Superior temporal gyrus (tissue), 1 donor: ENCODE measurements at regions not wholly inside any gene's neighbourhood (a gene's known extent, or its start where the extent isn't known, plus 50 kb on each side); places are given as distances from the start of the nearest gene placed in this dataset.

Experiments
- DNase-seq: peaks from one replicate; pipeline ENCODE4 v3.0.0-alpha.2; 2016; ENCODE audit errors: extremely low spot score

- DNase-seq = no peak
Measured at GRCh38 chr2:168338803-168339437, 91.5 kb upstream of the STK39 start.

DNA sequence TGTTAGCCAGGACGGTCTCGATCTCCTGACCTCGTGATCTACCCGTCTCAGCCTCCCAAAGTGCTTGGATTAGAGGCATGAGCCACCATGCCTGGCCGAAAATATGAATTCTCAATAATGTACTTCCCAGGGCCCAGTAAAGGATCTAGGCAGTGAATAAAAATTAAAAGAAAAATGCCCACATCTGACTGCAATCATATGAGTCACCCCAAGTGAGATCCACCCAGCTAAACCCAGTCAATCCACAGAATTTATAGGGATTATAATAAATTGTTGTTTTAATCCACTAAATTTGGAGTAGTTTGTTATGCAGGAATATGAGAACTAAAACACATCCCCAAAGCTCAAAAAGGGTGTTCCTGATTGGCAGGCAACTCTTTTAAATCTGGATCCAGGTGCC, 93.5 kb upstream of the STK39 start:
- DNase-seq = no peak

DNA sequence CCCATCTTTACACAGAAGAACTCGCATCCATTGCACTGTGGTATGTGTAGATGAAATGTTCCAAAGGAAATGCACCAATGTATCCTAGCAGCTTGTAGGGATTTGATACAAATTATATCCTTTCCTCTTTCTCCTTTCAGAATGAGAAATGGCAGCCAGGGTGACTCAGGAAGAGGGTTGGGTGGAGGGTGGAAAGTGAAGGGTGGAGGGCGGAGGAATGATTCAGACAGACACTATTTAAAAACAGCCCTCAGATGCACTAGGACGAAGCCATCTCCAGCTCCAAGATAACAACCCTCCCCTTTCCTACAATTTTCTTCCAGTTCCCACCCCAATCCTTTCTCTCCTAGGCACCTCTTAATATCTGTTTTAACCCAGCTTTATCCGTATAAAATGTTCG, 96.2 kb upstream of the STK39 start:
- no peak for DNase-seq

GRCh38 chr2:168344706-168345105, 97.3 kb upstream of the STK39 start:
- DNase-seq = no peak

DNA sequence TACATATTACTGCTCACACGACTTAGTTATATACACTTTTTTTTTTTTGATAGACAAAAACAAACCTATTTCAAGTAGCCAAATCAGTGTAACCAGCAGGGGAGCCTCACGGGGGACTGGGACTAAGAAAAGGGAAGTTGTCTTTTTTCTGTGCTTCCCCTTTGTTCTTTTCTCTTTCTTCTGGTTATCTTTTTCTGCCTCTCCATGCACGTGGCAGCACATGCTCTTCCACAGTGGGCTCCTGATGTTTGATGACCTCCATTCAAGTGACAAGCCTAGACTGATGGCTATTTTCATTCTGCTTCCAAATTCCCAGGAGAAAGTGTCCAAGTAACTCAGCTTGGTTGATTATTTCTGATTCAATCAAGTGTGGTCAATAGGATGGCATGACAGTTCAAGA, 98.2 kb upstream of the STK39 start:
- no peak for DNase-seq

GRCh38 chr2:168346725-168347477, 99.5 kb upstream of the STK39 start:
- peak; percentile 90 for DNase-seq

DNA sequence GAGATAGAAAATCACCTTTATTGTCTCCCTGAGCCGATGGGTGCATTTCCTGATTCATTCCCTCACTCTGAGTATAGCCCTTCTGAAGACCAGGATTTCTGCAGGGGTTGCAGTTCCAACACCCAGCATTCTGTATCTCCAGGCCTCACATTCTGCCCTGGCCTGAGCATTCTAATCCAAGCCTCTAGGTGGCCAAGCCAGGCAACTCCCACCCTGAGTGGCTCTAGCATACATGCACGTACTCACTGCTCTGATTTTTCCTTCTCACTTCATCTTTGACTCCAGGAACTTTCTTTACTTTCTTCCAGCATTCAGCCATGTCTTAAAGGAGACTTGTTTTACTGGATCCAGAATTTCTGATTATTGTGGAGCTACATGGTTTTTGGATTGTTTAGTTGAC, 100.7 kb upstream of the STK39 start:
- peak; percentile 10 for DNase-seq

DNA sequence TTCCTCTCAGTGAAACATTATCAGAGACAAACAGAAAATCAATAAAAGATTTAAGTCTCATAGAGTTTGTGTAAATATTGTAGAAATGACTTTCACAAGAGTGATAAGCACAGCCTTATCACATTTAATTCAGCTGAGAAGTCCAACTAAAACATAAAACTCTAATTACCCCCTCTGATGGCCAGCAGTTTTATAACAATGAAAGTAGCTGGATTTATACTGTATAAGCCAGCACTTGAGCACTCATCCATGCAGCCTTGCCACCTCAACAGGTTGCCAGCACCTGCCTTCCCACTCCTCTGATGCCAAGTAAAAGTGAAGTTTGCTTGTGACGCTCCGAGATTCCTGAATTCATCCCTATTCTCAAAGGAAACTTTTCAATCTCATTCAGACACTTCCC, 103.0 kb upstream of the STK39 start:
- DNase-seq = peak; percentile 4

- DNase-seq = no peak
Measured at GRCh38 chr2:168353251-168353650, 102.8 kb upstream of the CERS6 start.

DNA sequence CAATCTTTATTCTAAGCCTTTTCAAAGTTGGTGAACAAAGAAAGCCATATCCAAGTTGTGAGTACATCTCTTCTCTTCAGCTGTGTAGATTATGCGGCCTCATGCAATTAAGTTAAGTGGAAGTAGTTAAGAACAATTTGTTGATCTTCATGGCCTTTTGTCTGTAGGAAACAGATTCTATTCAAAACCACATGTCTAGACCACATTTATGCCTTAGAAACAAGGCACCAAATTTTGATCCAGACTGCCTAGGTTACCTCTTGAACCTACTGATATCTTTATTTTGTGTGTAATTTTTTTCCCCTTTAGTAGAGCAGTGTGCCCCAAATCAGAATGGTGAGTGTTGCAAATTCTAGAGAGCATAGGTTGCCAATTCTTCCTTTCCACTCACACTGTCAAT, 101.6 kb upstream of the CERS6 start:
- DNase-seq = no peak

- DNase-seq = peak; percentile 7
Measured at GRCh38 chr2:168355121-168355520, 101.0 kb upstream of the CERS6 start.

DNA sequence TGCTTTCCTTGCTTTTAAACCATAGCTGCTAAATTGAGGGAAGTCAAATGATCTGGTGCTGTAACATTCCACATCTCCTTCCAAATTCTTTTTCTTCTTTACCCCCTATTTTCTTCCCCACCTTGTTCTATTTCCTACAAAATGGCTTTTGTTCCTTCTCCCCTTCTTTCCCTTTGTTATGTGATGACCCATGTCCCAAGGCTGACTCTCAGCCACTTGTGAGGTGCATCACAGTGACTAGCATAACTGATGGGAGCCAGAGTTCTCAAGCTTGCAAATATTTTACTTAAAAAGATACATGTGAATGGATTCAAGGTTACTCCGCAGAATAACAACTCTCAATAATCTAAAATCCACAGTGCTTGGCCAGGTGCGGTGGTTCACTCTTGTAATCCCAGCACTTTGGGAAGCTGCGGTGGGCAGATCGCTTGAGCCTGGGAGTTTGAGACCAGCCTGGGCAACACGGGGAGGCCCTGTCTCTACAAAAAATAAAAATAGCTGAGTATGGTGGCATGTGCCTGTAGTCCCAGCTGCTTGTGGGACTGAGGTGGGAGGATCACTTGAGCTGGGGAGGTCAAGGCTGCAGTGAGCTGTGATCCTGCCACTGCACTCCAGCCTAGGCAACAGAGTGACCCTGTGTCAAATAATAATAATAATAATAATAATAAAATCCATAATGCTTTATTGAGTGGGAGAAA, 100.1 kb upstream of the CERS6 start:
- no peak for DNase-seq

DNA sequence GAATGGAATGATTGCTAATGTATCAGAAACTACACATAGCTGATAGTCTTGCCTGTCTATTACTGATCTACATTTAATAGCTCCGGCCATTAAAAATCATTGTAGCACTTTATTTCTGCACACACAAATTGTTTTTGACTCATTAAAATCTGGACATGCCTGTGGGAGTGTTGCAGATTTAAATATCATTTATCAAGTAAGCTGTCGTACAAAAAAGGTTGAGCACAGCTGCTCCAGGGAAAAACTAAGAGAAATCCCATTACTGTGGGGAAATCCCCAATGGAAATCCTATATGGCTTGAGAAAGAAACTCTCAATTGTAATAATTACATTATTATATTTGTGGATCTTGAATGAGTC, 99.6 kb upstream of the CERS6 start:
- no peak for DNase-seq

- peak; percentile 4 for DNase-seq
Measured at GRCh38 chr2:168357797-168358472, 98.1 kb upstream of the CERS6 start.

DNA sequence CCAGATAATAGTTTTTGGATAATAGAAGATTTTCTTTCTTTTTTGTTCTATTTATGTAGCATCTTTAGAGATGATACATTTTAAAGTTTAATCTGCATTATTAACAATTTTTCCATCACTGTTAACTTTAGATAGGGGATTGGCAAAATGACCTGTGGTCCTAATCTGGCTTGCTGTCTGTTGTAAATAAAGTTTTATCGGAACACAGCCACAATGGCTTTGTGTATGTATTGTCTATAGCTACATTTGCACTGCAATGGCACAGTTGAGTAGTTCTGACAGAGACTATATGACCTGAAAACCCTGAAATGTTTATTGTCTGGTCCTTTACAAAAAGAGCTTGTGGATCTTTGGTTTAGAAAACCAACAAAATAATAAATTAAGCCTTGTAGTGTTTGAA, 97.0 kb upstream of the CERS6 start:
- DNase-seq = peak; percentile 4

GRCh38 chr2:168363347-168364092, 92.6 kb upstream of the CERS6 start:
- no peak for DNase-seq

DNA sequence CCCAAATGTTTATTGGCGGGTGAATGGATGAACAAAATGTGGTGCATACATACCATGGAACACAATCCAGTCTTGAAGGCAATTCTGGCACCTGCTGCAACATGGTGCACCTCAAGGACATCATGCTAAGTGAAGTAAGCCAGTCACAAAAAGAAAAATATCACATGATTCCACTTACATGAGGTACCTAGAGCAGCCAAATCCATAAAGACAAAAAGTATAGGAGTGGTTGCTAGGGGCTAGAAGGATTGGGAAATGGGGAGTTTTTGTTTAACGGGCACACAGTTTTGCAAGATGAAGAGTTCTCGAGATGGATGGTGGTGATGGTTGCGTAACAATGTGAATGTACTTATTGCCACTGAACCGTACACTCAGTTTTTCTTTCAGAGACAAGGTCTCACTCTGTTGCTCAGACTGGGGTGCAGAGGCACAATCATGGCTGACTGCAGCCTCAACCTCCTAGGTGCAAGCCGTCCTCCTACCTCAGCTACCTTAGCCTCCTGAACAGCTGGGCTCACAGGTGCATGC, 90.9 kb upstream of the CERS6 start:
- no peak for DNase-seq

DNA sequence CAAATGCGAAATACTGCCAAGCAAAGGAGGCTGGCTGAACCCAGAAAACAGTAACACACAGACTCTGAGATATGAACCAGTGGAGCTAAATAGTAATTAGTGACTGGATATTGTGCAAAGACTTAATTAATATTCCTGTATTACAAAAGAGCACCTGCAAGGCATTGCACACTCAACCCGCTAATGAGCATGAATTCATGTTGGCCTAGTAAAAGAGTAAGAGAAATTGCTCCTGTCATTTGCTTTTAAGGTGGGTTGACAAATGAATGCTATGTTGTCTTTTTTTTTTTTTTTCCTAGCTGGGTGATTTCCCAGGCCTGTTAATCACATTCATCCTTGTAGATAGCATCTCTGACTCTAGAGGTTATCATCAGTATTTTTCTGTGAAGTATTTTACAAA, 87.0 kb upstream of the CERS6 start:
- DNase-seq = no peak

- DNase-seq = no peak
Measured at GRCh38 chr2:168371273-168372019, 84.6 kb upstream of the CERS6 start.

GRCh38 chr2:168373468-168373867, 82.6 kb upstream of the CERS6 start:
- no peak for DNase-seq
